ENCODE measurements at regions not wholly inside any gene's neighbourhood (a gene's known extent, or its start where the extent isn't known, plus 50 kb on each side); places are given as distances from the start of the nearest gene placed in this dataset.

DNA sequence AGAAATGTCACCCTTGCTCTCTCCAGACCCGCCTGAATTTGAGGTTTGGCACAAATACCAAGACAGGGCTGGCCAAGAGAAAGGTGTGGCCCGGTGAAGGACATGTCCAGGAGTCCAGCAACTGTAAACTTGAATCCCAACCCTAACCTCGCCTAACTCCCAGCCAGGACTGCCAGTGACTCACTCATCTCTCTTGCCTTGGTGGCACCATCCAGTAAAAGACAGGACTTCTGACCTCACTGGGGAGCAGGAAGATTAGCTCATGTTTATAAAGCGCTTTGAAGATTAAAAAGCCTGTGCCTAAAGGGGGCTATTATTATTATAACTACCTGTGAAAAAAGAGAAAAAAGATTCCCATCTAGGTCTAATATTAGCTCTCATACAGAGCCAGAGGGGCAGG, 335.3 kb downstream of the SOX9 start:
- Histone ChIP-seq H3K4me1 (no peaks in the 10 kb centered on the region), H3K9me3 (no peaks in the 10 kb centered on the region), H3K27me3 (ENCODE audit: low read depth) (no peaks in the 10 kb centered on the region), H3K27ac (no peak overlapping the region), H3K36me3 (no peaks in the 10 kb centered on the region), H3K4me3 (no peak overlapping the region)
- DNase-seq (no peak), ATAC-seq (peak in 1 of 2 donors; percentile 78)
- intact Hi-C loops (cut with DNase I): no loop called here
- TF ChIP-seq, protein P1, sequence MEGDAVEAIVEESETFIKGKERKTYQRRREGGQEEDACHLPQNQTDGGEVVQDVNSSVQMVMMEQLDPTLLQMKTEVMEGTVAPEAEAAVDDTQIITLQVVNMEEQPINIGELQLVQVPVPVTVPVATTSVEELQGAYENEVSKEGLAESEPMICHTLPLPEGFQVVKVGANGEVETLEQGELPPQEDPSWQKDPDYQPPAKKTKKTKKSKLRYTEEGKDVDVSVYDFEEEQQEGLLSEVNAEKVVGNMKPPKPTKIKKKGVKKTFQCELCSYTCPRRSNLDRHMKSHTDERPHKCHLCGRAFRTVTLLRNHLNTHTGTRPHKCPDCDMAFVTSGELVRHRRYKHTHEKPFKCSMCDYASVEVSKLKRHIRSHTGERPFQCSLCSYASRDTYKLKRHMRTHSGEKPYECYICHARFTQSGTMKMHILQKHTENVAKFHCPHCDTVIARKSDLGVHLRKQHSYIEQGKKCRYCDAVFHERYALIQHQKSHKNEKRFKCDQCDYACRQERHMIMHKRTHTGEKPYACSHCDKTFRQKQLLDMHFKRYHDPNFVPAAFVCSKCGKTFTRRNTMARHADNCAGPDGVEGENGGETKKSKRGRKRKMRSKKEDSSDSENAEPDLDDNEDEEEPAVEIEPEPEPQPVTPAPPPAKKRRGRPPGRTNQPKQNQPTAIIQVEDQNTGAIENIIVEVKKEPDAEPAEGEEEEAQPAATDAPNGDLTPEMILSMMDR (IDR thresholded peaks at IDR 0.05): no peak

DNA sequence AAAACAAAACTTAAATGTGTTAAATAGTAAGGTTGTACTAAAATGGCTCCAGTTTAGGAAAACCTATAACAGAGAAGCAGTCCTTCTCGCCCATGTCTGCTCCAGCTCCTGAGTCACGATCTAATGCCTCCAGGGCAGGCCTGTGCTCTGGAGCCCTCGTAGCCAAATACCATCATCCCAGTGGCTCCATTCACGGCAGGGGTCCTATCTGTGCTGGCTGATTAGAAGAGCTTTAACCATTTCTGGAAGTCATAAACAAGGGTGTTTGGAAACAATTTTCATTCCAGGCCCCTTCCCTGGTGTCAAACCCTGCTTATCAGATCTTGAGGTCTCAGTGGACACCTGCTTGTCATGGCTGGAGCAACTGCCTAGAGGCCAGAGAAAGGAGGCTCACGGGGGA, 336.9 kb downstream of the SOX9 start:
- Histone ChIP-seq H3K9me3 (no peaks in the 10 kb centered on the region), H3K27ac (no peak overlapping the region), H3K4me1 (no peaks in the 10 kb centered on the region), H3K4me3 (no peak overlapping the region), H3K36me3 (no peaks in the 10 kb centered on the region), H3K27me3 (ENCODE audit: low read depth) (no peaks in the 10 kb centered on the region)
- TF ChIP-seq, protein P1 (IDR thresholded peaks at IDR 0.05): no peak
- DNase-seq (no peak), ATAC-seq (no peak)
- intact Hi-C loops (cut with DNase I): no loop called here

DNA sequence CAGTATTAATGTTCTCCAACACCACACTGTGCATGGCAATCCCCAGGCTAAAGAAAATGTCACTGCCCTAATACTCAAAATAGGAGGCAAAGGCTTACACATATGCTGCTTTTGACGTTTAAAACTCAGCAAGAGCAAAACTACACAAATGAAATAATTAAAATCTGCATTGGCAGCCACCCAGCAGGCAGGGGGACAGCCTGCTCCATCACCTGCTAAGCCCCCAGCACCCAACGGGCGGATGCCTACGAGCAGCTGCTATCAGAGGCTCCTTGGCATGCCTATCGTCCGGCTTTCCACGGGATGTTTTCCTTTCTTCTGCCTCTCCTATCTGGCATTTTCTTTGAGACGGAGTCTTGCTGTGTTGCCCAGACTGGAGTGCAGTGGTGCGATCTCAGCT, 337.5 kb downstream of the SOX9 start:
- Histone ChIP-seq H3K4me1 (no peaks in the 10 kb centered on the region), H3K27me3 (ENCODE audit: low read depth) (no peaks in the 10 kb centered on the region), H3K27ac (no peak overlapping the region), H3K9me3 (no peaks in the 10 kb centered on the region), H3K4me3 (no peak overlapping the region), H3K36me3 (no peaks in the 10 kb centered on the region)
- DNase-seq (no peak), ATAC-seq (no peak)
- intact Hi-C loops (cut with DNase I): no loop called here
- TF ChIP-seq, protein P1 (IDR thresholded peaks at IDR 0.05): no peak

DNA sequence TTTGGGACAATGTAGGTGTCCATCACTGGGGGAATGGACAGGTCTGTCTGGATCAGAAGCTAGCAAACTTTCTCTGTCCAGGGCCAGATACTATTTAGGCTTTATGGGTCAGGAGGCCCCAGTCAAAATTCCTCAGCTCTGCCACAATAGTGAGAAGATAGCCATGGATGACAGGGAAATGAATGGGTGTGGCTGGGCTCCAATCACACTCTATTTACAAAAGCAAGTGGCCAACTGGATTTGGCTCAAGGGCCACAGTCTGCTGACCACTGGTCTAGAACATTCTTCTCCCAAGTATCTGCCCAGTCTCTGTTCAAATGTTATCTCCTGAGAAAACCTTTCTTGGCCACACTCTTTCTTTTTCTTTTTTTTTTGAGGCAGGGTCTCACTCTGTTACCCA, 339.9 kb downstream of the SOX9 start:
- intact Hi-C loops (cut with DNase I): no loop called here
- DNase-seq: no peak
- TF ChIP-seq, protein P1 (IDR thresholded peaks at IDR 0.05): no peak

DNA sequence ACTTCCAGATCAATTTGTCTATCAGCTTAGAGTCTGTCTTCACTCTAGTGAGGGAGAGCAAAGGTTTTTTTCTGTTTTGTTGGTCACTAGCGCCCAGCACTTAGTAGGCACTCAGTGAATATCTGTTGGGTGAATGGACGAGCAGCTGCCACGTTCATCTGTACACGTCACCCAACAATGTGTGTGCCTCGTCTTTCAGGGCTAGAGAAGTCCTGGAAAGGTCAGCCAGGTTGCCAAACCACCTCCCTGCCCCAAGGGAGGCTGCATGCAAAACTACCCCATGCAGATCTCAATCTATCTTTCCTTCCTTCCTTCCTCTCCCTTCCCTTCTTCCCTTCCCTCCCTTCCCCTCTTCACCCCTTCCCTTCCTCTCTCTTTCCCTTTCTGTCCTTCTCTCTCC, 340.9 kb downstream of the SOX9 start:
- H3K4me1 ChIP-seq: no peaks in the 10 kb centered on the region
- TF ChIP-seq, protein P1 (IDR thresholded peaks at IDR 0.05): no peak
- no peaks in the 10 kb centered on the region for H3K36me3 ChIP-seq

More for the DNA sequence above, 339.9 kb downstream of the SOX9 start:
- H3K27me3 ChIP-seq (ENCODE audit: low read depth): no peaks in the 10 kb centered on the region
- no peaks in the 10 kb centered on the region for H3K36me3 ChIP-seq
- H3K27ac ChIP-seq: no peak overlapping the region
- no peaks in the 10 kb centered on the region for H3K9me3 ChIP-seq
- H3K4me1 ChIP-seq: no peaks in the 10 kb centered on the region
- H3K4me3 ChIP-seq: no peak overlapping the region
- ATAC-seq: no peak

DNA sequence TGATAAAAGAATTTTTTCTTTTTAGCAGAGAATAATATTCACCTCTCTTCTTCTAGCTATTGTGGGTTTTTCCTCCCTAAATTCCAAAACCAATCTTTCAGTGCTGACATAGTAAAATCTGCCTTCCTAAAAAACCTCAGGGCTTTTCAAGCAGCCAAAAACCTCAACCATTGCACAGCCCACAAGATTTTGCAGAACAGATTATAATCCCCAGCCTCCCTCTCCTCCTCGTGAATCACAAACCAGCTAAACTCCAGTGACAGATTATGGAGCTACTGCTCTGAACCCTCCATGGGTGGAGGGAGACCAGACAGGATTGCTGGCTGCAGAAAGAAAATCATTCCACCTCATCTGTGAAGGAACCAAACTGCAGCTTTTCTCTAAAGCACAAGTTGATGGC, 341.6 kb downstream of the SOX9 start:
- no peaks in the 10 kb centered on the region for H3K4me1 ChIP-seq
- no peaks in the 10 kb centered on the region for H3K9me3 ChIP-seq
- intact Hi-C loops (cut with DNase I): no loop called here
- DNase-seq (no peak), ATAC-seq (no peak)
- H3K27ac ChIP-seq: no peak overlapping the region
- TF ChIP-seq, protein P1 (IDR thresholded peaks at IDR 0.05): no peak
- no peaks in the 10 kb centered on the region for H3K36me3 ChIP-seq
- H3K27me3 ChIP-seq (ENCODE audit: low read depth): no peaks in the 10 kb centered on the region
- no peak overlapping the region for H3K4me3 ChIP-seq

More for the DNA sequence above, 340.9 kb downstream of the SOX9 start:
- ATAC-seq (no peak), DNase-seq (no peak)
- Histone ChIP-seq H3K9me3 (no peaks in the 10 kb centered on the region), H3K27ac (no peak overlapping the region), H3K27me3 (ENCODE audit: low read depth) (no peaks in the 10 kb centered on the region), H3K4me3 (no peak overlapping the region)
- intact Hi-C loops (cut with DNase I): no loop called here
